ENCODE measurements at regions not wholly inside any gene's neighbourhood (a gene's known extent, or its start where the extent isn't known, plus 50 kb on each side); places are given as distances from the start of the nearest gene placed in this dataset.

GRCh38 chr5:158634714-158635113 is 465.0 kb downstream of the EBF1 start:
- DNase-seq (ENCODE audit: extremely low spot score, unreplicated experiment): no peak
- H3K9me3 Mint-ChIP-seq (ENCODE audit: unreplicated experiment): peaks cover 15% of the 10 kb centered on the region
- H3K4me1 Mint-ChIP-seq (ENCODE audit: unreplicated experiment): peaks cover 35% of the 10 kb centered on the region
- H3K27ac Mint-ChIP-seq (ENCODE audit: unreplicated experiment): no peak overlapping the region
- no peaks in the 10 kb centered on the region for H3K27me3 Mint-ChIP-seq (ENCODE audit: unreplicated experiment)
- H3K36me3 Mint-ChIP-seq (ENCODE audit: unreplicated experiment): peaks cover 2% of the 10 kb centered on the region
- TF ChIP-seq, protein P1, sequence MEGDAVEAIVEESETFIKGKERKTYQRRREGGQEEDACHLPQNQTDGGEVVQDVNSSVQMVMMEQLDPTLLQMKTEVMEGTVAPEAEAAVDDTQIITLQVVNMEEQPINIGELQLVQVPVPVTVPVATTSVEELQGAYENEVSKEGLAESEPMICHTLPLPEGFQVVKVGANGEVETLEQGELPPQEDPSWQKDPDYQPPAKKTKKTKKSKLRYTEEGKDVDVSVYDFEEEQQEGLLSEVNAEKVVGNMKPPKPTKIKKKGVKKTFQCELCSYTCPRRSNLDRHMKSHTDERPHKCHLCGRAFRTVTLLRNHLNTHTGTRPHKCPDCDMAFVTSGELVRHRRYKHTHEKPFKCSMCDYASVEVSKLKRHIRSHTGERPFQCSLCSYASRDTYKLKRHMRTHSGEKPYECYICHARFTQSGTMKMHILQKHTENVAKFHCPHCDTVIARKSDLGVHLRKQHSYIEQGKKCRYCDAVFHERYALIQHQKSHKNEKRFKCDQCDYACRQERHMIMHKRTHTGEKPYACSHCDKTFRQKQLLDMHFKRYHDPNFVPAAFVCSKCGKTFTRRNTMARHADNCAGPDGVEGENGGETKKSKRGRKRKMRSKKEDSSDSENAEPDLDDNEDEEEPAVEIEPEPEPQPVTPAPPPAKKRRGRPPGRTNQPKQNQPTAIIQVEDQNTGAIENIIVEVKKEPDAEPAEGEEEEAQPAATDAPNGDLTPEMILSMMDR (IDR thresholded peaks at IDR 0.05): no peak
- no peak overlapping the region for H3K4me3 Mint-ChIP-seq (ENCODE audit: unreplicated experiment)

- no peak overlapping the region for H3K27ac Mint-ChIP-seq (ENCODE audit: unreplicated experiment)
- no peak for DNase-seq (ENCODE audit: extremely low spot score, unreplicated experiment)
- H3K4me1 Mint-ChIP-seq (ENCODE audit: unreplicated experiment): peaks cover 20% of the 10 kb centered on the region
- H3K36me3 Mint-ChIP-seq (ENCODE audit: unreplicated experiment): no peaks in the 10 kb centered on the region
- TF ChIP-seq, protein P1 (IDR thresholded peaks at IDR 0.05): no peak
- H3K4me3 Mint-ChIP-seq (ENCODE audit: unreplicated experiment): no peak overlapping the region
- H3K27me3 Mint-ChIP-seq (ENCODE audit: unreplicated experiment): no peaks in the 10 kb centered on the region
- peaks cover 9% of the 10 kb centered on the region for H3K9me3 Mint-ChIP-seq (ENCODE audit: unreplicated experiment)
Measured at GRCh38 chr5:158629591-158630312, 470.0 kb downstream of the EBF1 start.

DNA sequence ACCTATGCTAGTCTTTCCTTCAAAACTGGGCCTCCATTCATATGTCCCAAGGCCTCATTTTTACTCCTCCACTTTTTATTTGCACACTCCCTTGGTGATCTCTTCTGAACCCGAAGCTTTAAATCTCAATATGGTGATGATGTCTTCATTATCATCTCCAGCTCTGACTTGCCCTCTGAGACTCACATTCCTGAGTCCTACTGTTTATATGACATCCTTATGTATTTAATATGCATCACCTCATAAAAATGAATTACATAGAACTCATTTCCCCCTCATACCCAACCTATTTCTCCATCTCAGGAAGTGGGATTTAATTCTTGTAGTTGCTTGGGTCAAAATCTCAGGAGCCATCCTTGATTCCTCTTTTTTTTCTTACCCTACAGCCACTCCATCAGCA is 473.0 kb downstream of the EBF1 start:
- Mint-ChIP-seq H3K9me3 (ENCODE audit: unreplicated experiment) (peaks cover 13% of the 10 kb centered on the region), H3K27ac (ENCODE audit: unreplicated experiment) (no peak overlapping the region), H3K36me3 (ENCODE audit: unreplicated experiment) (no peaks in the 10 kb centered on the region), H3K4me1 (ENCODE audit: unreplicated experiment) (no peaks in the 10 kb centered on the region), H3K27me3 (ENCODE audit: unreplicated experiment) (no peaks in the 10 kb centered on the region), H3K4me3 (ENCODE audit: unreplicated experiment) (no peak overlapping the region)
- DNase-seq (ENCODE audit: extremely low spot score, unreplicated experiment): no peak
- TF ChIP-seq, protein P1 (IDR thresholded peaks at IDR 0.05): no peak

- H3K36me3 Mint-ChIP-seq (ENCODE audit: unreplicated experiment): no peaks in the 10 kb centered on the region
- H3K4me3 Mint-ChIP-seq (ENCODE audit: unreplicated experiment): no peak overlapping the region
- no peak overlapping the region for H3K27ac Mint-ChIP-seq (ENCODE audit: unreplicated experiment)
- H3K9me3 Mint-ChIP-seq (ENCODE audit: unreplicated experiment): peaks cover 3% of the 10 kb centered on the region
- no peak for DNase-seq (ENCODE audit: extremely low spot score, unreplicated experiment)
- TF ChIP-seq, protein P1 (IDR thresholded peaks at IDR 0.05): no peak
- H3K4me1 Mint-ChIP-seq (ENCODE audit: unreplicated experiment): peaks cover 10% of the 10 kb centered on the region
- no peaks in the 10 kb centered on the region for H3K27me3 Mint-ChIP-seq (ENCODE audit: unreplicated experiment)
Measured at GRCh38 chr5:158623971-158624370, 475.7 kb downstream of the EBF1 start.

- H3K27ac Mint-ChIP-seq (ENCODE audit: unreplicated experiment): no peak overlapping the region
- no peak overlapping the region for H3K4me3 Mint-ChIP-seq (ENCODE audit: unreplicated experiment)
- no peaks in the 10 kb centered on the region for H3K36me3 Mint-ChIP-seq (ENCODE audit: unreplicated experiment)
- peaks cover 3% of the 10 kb centered on the region for H3K9me3 Mint-ChIP-seq (ENCODE audit: unreplicated experiment)
- DNase-seq (ENCODE audit: extremely low spot score, unreplicated experiment): no peak
- no peaks in the 10 kb centered on the region for H3K27me3 Mint-ChIP-seq (ENCODE audit: unreplicated experiment)
- TF ChIP-seq, protein P1 (IDR thresholded peaks at IDR 0.05): no peak
- peaks cover 17% of the 10 kb centered on the region for H3K4me1 Mint-ChIP-seq (ENCODE audit: unreplicated experiment)
Measured at GRCh38 chr5:158621391-158621790, 478.3 kb downstream of the EBF1 start.
